ENCODE measurements at regions not wholly inside any gene's neighbourhood (a gene's known extent, or its start where the extent isn't known, plus 50 kb on each side); places are given as distances from the start of the nearest gene placed in this dataset.

- intact Hi-C loops (cut with micrococcal nuclease): no loop called here
- H3K27ac ChIP-seq (ENCODE audit: low read depth, low read length): no peak overlapping the region
- ChIA-PET CTCF (no interaction called here), RAD21 (ENCODE audit: low non-redundant PET in 1 of 2, low total read pairs in 2 of 2, uncharacterized antibody in 2 of 2, unreplicated experiment in 2 of 2) (no interaction called here), POLR2A (no interaction called here)
- H3K4me2 ChIP-seq (ENCODE audit: low read length): no peak overlapping the region
- no peaks in the 10 kb centered on the region for H3K79me2 ChIP-seq (ENCODE audit: insufficient read depth, low read length)
- no peaks in the 10 kb centered on the region for H3K36me3 ChIP-seq (ENCODE audit: control insufficient read depth in 1 of 2, insufficient read depth in 2 of 2, low read length in 2 of 2)
- no peaks in the 10 kb centered on the region for H3K4me1 ChIP-seq (ENCODE audit: control insufficient read depth in 1 of 2, insufficient read depth in 2 of 2, low read length in 2 of 2)
- H4K20me1 ChIP-seq (ENCODE audit: insufficient read depth): no peaks in the 10 kb centered on the region
- H3K4me3 ChIP-seq (replicated peaks in 1 of 2; ENCODE audit: low read depth in 1 of 2, low read length in 2 of 2): no peak overlapping the region
- no TSS peak for BruUV-seq (replicated peaks)
- no peak overlapping the region for H3K9ac ChIP-seq (ENCODE audit: low read length)
- no peak overlapping the region for H2AFZ ChIP-seq (ENCODE audit: low read depth, low read length, poor library complexity, severe bottlenecking)
- no peaks in the 10 kb centered on the region for H3K27me3 ChIP-seq (ENCODE audit: insufficient read depth, low read length)
- no peak for ATAC-seq
- H3K9me3 ChIP-seq (ENCODE audit: control insufficient read depth in 1 of 2, insufficient read depth in 1 of 2, low read depth in 1 of 2, low read length in 2 of 2): no peaks in the 10 kb centered on the region
- TF ChIP-seq ZFX (IDR thresholded peaks at IDR 0.05) (no peak), YY1 (IDR thresholded peaks at IDR 0.05; ENCODE audit: extremely low read depth, insufficient replicate concordance, low read depth, low read length) (no peak), TCF7L2 (IDR thresholded peaks at IDR 0.05; ENCODE audit: borderline replicate concordance, extremely low read depth, insufficient read depth, insufficient read length) (no peak), ATF3 (IDR thresholded peaks at IDR 0.05) (no peak), POLR2A (IDR thresholded peaks at IDR 0.05; ENCODE audit: borderline replicate concordance, extremely low read depth, insufficient read depth, insufficient read length) (no peak), CTCF (IDR thresholded peaks at IDR 0.05 in 2 of 3, conservative IDR thresholded peaks at IDR 0.05 in 1 of 3; ENCODE audit: borderline replicate concordance in 1 of 3, insufficient read depth in 1 of 3, low read depth in 2 of 3, low read length in 2 of 3) (no peak), ZBTB33 (IDR thresholded peaks at IDR 0.05; ENCODE audit: extremely low read depth, insufficient replicate concordance, low read length) (no peak), RAD21 (IDR thresholded peaks at IDR 0.05; ENCODE audit: low read depth) (no peak), EGR1 (IDR thresholded peaks at IDR 0.05; ENCODE audit: low read depth) (no peak), SRF (IDR thresholded peaks at IDR 0.05; ENCODE audit: low read depth) (no peak), SP1 (IDR thresholded peaks at IDR 0.05; ENCODE audit: low read depth) (no peak), POLR2AphosphoS5 (IDR thresholded peaks at IDR 0.05; ENCODE audit: low read depth, low read length) (no peak)
- H3K9me2 ChIP-seq (ENCODE audit: insufficient read depth): no peaks in the 10 kb centered on the region
- DNase-seq (ENCODE audit: low read depth, low spot score): no peak
Observed at GRCh38 chr2:150688016-150688415, 200.5 kb upstream of the RND3 start.
